GM19452 (cell line): ENCODE measurements at regions not wholly inside any gene's neighbourhood (a gene's known extent, or its start where the extent isn't known, plus 50 kb on each side); places are given as distances from the start of the nearest gene placed in this dataset.

ENCODE experiments used
- ATAC-seq: cut with Tn5 transposase; IDR thresholded peaks from one replicate; pipeline ENCODE4 v1.9.1; 2021; ENCODE audit not compliant: unreplicated experiment

GRCh38 chr4:28518561-28519165 lies 1658.0 kb downstream of the STIM2 start:
- ATAC-seq, result no peak

GRCh38 chr4:28523681-28524190 lies 1663.1 kb downstream of the STIM2 start:
- no peak for ATAC-seq

- no peak for ATAC-seq
These were observed 1675.5 kb downstream of the STIM2 start for GRCh38 chr4:28536124-28536523.

- no peak for ATAC-seq
These were observed 1685.3 kb downstream of the STIM2 start for GRCh38 chr4:28545986-28546385.

GRCh38 chr4:28548136-28548535 lies 1687.5 kb downstream of the STIM2 start:
- ATAC-seq, result no peak

GRCh38 chr4:28548594-28548993 lies 1688.0 kb downstream of the STIM2 start:
- ATAC-seq, result no peak

GRCh38 chr4:28555866-28556265 lies 1695.2 kb downstream of the STIM2 start:
- ATAC-seq, result no peak

- ATAC-seq, result no peak
These were observed 1697.1 kb downstream of the STIM2 start for GRCh38 chr4:28557755-28558154.

GRCh38 chr4:28558895-28559294 lies 1698.3 kb downstream of the STIM2 start:
- no peak for ATAC-seq

- no peak for ATAC-seq
These were observed 1702.3 kb downstream of the STIM2 start for GRCh38 chr4:28562913-28563312.

- ATAC-seq, result no peak
These were observed 1704.8 kb downstream of the STIM2 start for GRCh38 chr4:28565396-28565795.

- no peak for ATAC-seq
These were observed 1740.3 kb downstream of the STIM2 start for GRCh38 chr4:28600958-28601357.

- no peak for ATAC-seq
These were observed 1761.0 kb downstream of the STIM2 start for GRCh38 chr4:28621591-28621990.

- ATAC-seq, result no peak
These were observed 1776.3 kb downstream of the STIM2 start for GRCh38 chr4:28636971-28637370.

GRCh38 chr4:28639747-28640146 lies 1779.1 kb downstream of the STIM2 start:
- no peak for ATAC-seq

GRCh38 chr4:28654618-28655017 lies 1794.0 kb downstream of the STIM2 start:
- ATAC-seq, result no peak

- ATAC-seq, result no peak
These were observed 1804.7 kb downstream of the STIM2 start for GRCh38 chr4:28665306-28665705.

GRCh38 chr4:28675582-28675981 lies 1814.9 kb downstream of the STIM2 start:
- ATAC-seq, result no peak

- no peak for ATAC-seq
These were observed 1817.2 kb downstream of the STIM2 start for GRCh38 chr4:28677808-28678207.

GRCh38 chr4:28682847-28683246 lies 1822.2 kb downstream of the STIM2 start:
- no peak for ATAC-seq

GRCh38 chr4:28686618-28687017 lies 1826.0 kb downstream of the STIM2 start:
- no peak for ATAC-seq

- ATAC-seq, result no peak
These were observed 1830.2 kb downstream of the STIM2 start for GRCh38 chr4:28690890-28691289.

GRCh38 chr4:28702571-28702970 lies 1841.9 kb downstream of the STIM2 start:
- no peak for ATAC-seq
